ENCODE measurements at regions not wholly inside any gene's neighbourhood (a gene's known extent, or its start where the extent isn't known, plus 50 kb on each side); places are given as distances from the start of the nearest gene placed in this dataset.

GRCh38 chr5:175765858-175766257 lies 105.5 kb upstream of the CPLX2 start:
- intact Hi-C loops (cut with DNase I), result no loop called here
- DNase-seq (ENCODE audit: low spot score), result no peak

GRCh38 chr5:175766963-175767362 lies 104.4 kb upstream of the CPLX2 start:
- no peak for DNase-seq (ENCODE audit: low spot score)
- intact Hi-C loops (cut with DNase I), result no loop called here

- DNase-seq (ENCODE audit: low spot score), result no peak
- intact Hi-C loops (cut with DNase I), result no loop called here
Measured at GRCh38 chr5:175772747-175773533, 98.4 kb upstream of the CPLX2 start.

GRCh38 chr5:175773534-175774070 lies 97.8 kb upstream of the CPLX2 start:
- DNase-seq (ENCODE audit: low spot score), result no peak
- intact Hi-C loops (cut with DNase I), result no loop called here

- DNase-seq (ENCODE audit: low spot score), result no peak
- intact Hi-C loops (cut with DNase I), result no loop called here
Measured at GRCh38 chr5:175775416-175775815, 96.0 kb upstream of the CPLX2 start.

GRCh38 chr5:175778951-175779503 lies 92.4 kb upstream of the CPLX2 start:
- intact Hi-C loops (cut with DNase I), result no loop called here
- DNase-seq (ENCODE audit: low spot score), result no peak

- no peak for DNase-seq (ENCODE audit: low spot score)
- intact Hi-C loops (cut with DNase I), result no loop called here
Measured at GRCh38 chr5:175783739-175784138, 87.6 kb upstream of the CPLX2 start.

GRCh38 chr5:175784230-175784629 lies 87.1 kb upstream of the CPLX2 start:
- intact Hi-C loops (cut with DNase I), result no loop called here
- DNase-seq (ENCODE audit: low spot score), result no peak

GRCh38 chr5:175785681-175786080 lies 85.7 kb upstream of the CPLX2 start:
- no peak for DNase-seq (ENCODE audit: low spot score)

GRCh38 chr5:175788155-175788787 lies 83.1 kb upstream of the CPLX2 start:
- DNase-seq (ENCODE audit: low spot score), result no peak

More at GRCh38 chr5:175785681-175786080, 85.7 kb upstream of the CPLX2 start:
- intact Hi-C loops (cut with DNase I), result no loop called here

GRCh38 chr5:175789670-175790069 lies 81.7 kb upstream of the CPLX2 start:
- DNase-seq (ENCODE audit: low spot score), result no peak
- intact Hi-C loops (cut with DNase I), result loop anchor here (10.0 kb wide), 1 partner anchor 85 kb away; the partner anchor contains the start of gene CPLX2

More at GRCh38 chr5:175788155-175788787, 83.1 kb upstream of the CPLX2 start:
- intact Hi-C loops (cut with DNase I), result no loop called here

GRCh38 chr5:175790796-175791195 lies 80.6 kb upstream of the CPLX2 start:
- intact Hi-C loops (cut with DNase I), result loop anchor here (10.0 kb wide), 1 partner anchor 84 kb away; the partner anchor contains the start of gene CPLX2
- no peak for DNase-seq (ENCODE audit: low spot score)

- no peak for DNase-seq (ENCODE audit: low spot score)
- intact Hi-C loops (cut with DNase I), result loop anchor here (10.0 kb wide), 1 partner anchor 79 kb away; the partner anchor contains the start of gene CPLX2
Measured at GRCh38 chr5:175795959-175796358, 75.4 kb upstream of the CPLX2 start.

GRCh38 chr5:175796536-175797499 lies 74.6 kb upstream of the CPLX2 start:
- peak; percentile 83 for DNase-seq (ENCODE audit: low spot score)
- intact Hi-C loops (cut with DNase I), result loop anchor here (10.0 kb wide), 1 partner anchor 78 kb away; the partner anchor contains the start of gene CPLX2

- intact Hi-C loops (cut with DNase I), result loop anchor here (10.0 kb wide), 1 partner anchor 77 kb away; the partner anchor contains the start of gene CPLX2
- DNase-seq (ENCODE audit: low spot score), result no peak
Measured at GRCh38 chr5:175797521-175798038, 73.8 kb upstream of the CPLX2 start.

- no peak for DNase-seq (ENCODE audit: low spot score)
- intact Hi-C loops (cut with DNase I), result loop anchor here (10.0 kb wide), 1 partner anchor 76 kb away; the partner anchor contains the start of gene CPLX2
Measured at GRCh38 chr5:175798626-175799025, 72.8 kb upstream of the CPLX2 start.

- intact Hi-C loops (cut with DNase I), result no loop called here
- DNase-seq (ENCODE audit: low spot score), result no peak
Measured at GRCh38 chr5:175800656-175801081, 70.7 kb upstream of the CPLX2 start.

GRCh38 chr5:175802361-175802760 lies 69.0 kb upstream of the CPLX2 start:
- no peak for DNase-seq (ENCODE audit: low spot score)
- intact Hi-C loops (cut with DNase I), result no loop called here

- intact Hi-C loops (cut with DNase I), result no loop called here
- DNase-seq (ENCODE audit: low spot score), result no peak
Measured at GRCh38 chr5:175803254-175803653, 68.1 kb upstream of the CPLX2 start.
